Tibial nerve (tissue), 4 donors: ENCODE measurements at regions not wholly inside any gene's neighbourhood (a gene's known extent, or its start where the extent isn't known, plus 50 kb on each side); places are given as distances from the start of the nearest gene placed in this dataset.
"Not testable (repeated sequence)": the region's sequence is repeated elsewhere in the genome, so short reads cannot be mapped to it uniquely, and the experiment has no call there.

ENCODE experiments used
- DNase-seq, 2 donors: peaks; one replicate each; pipeline ENCODE4 v3.0.0-alpha.2; 2019; ENCODE audit warnings: low spot score in 2 of 2
- H3K27ac ChIP-seq, 4 donors: fragments of 200-600 bp; sonication (generic) in 3 of 4; one replicate each; pipeline ENCODE4 v1.5.1; 2017 to 2019; ENCODE audit warnings: mild to moderate bottlenecking in 1 of 4
- H3K27me3 ChIP-seq, 2 donors: fragments of 200-600 bp; sonication (generic) in 1 of 2; one replicate each; pipeline versions ENCODE4 v1.5.1 to v1.6.0; 2017 to 2019
- H3K36me3 ChIP-seq, 3 donors: fragments of 200-600 bp; sonication (generic); one replicate each; pipeline ENCODE4 v1.5.1; 2018 to 2019
- H3K4me1 ChIP-seq, 4 donors: fragments of 200-600 bp; sonication (generic) in 3 of 4; one replicate each; pipeline ENCODE4 v1.5.1; 2017 to 2019
- H3K4me3 ChIP-seq, 4 donors: fragments of 200-600 bp; sonication (generic) in 3 of 4; one replicate each; pipeline ENCODE4 v1.5.1; 2017 to 2019; ENCODE audit warnings: mild to moderate bottlenecking in 1 of 4, moderate library complexity in 1 of 4
- H3K9me3 ChIP-seq, 4 donors: fragments of 200-600 bp; sonication (generic) in 3 of 4; one replicate each; pipeline ENCODE4 v1.5.1; 2017 to 2019
- CTCF ChIP-seq, 5 experiments: fragments of 200-600 bp in 3 of 5; fragments of 450-650 bp in 2 of 5; sonication (generic) in 3 of 5; IDR thresholded peaks; one replicate each; pipeline ENCODE4 v1.5.1; 2016 to 2019; ENCODE audit warnings: antibody characterized with exemption in 5 of 5, mild to moderate bottlenecking in 3 of 5, moderate library complexity in 2 of 5
- EP300 ChIP-seq, 2 donors: sonication (generic); formaldehyde crosslinking; IDR thresholded peaks; one replicate each; pipeline ENCODE4 v1.6.1; 2017; ENCODE audit warnings: antibody characterized with exemption in 2 of 2, mild to moderate bottlenecking in 1 of 2
- POLR2A ChIP-seq, 2 donors: fragments of 450-650 bp; IDR thresholded peaks; one replicate each; pipeline ENCODE4 v1.6.1; 2017; ENCODE audit warnings: antibody characterized with exemption in 2 of 2, mild to moderate bottlenecking in 2 of 2, moderate library complexity in 2 of 2
- WGBS, 2 donors: methylation state at CpG; one replicate each; pipeline ENCODE4 v1.1.5; 2018; 5-methylcytosine and 5-hydroxymethylcytosine counted together

GRCh38 chr12:58695263-58695662, 225.0 kb downstream of the LRIG3 start:
- Histone ChIP-seq H3K27me3 (no peaks in the 10 kb centered on the region), H3K9me3 (peaks cover 0 to 19% (median 1%) of the 10 kb centered on the region in 4 donors), H3K36me3 (no peaks in the 10 kb centered on the region), H3K4me1 (no peaks in the 10 kb centered on the region), H3K27ac (no peak overlapping the region), H3K4me3 (no peak overlapping the region)
- WGBS, 2 donors = 83 to 87% methylated on average over 11 of the region's 11 CpGs
- DNase-seq = no peak
- TF ChIP-seq CTCF (IDR thresholded peaks at IDR 0.05) (no peak), POLR2A (IDR thresholded peaks at IDR 0.05) (no peak), EP300 (IDR thresholded peaks at IDR 0.05) (no peak)

- Histone ChIP-seq H3K36me3 (no peaks in the 10 kb centered on the region), H3K27ac (no peak overlapping the region), H3K9me3 (peaks cover 0 to 14% (median 0%) of the 10 kb centered on the region in 4 donors), H3K4me1 (no peaks in the 10 kb centered on the region), H3K4me3 (no peak overlapping the region), H3K27me3 (no peaks in the 10 kb centered on the region)
- DNase-seq = no peak
- no peak for TF ChIP-seq CTCF (IDR thresholded peaks at IDR 0.05)
- no peak for TF ChIP-seq EP300 (IDR thresholded peaks at IDR 0.05)
- TF ChIP-seq POLR2A (IDR thresholded peaks at IDR 0.05) = no peak
- WGBS, 2 donors = 74 to 77% methylated on average over 8 of the region's 8 CpGs
These were observed 218.8 kb downstream of the LRIG3 start for GRCh38 chr12:58701536-58701935.

- no peaks in the 10 kb centered on the region for H3K4me1 ChIP-seq
- no peak for DNase-seq
- no peak overlapping the region for H3K27ac ChIP-seq
- 58 to 64% methylated on average over 3 of the region's 3 CpGs for WGBS, 2 donors
- no peak for TF ChIP-seq POLR2A (IDR thresholded peaks at IDR 0.05)
- H3K9me3 ChIP-seq = peaks cover 0 to 12% (median 0%) of the 10 kb centered on the region in 4 donors
- no peak overlapping the region for H3K4me3 ChIP-seq
- no peaks in the 10 kb centered on the region for H3K36me3 ChIP-seq
- H3K27me3 ChIP-seq = no peaks in the 10 kb centered on the region
These were observed 216.4 kb downstream of the LRIG3 start for GRCh38 chr12:58703866-58704265.

GRCh38 chr12:58704770-58705169, 215.5 kb downstream of the LRIG3 start:
- H3K27me3 ChIP-seq, H3K36me3 ChIP-seq, H3K4me1 ChIP-seq, DNase-seq, H3K4me3 ChIP-seq, H3K27ac ChIP-seq: not testable (repeated sequence)
- H3K9me3 ChIP-seq = peaks cover 0 to 16% (median 0%) of the 10 kb centered on the region in 4 donors

GRCh38 chr12:58710901-58711300, 209.4 kb downstream of the LRIG3 start:
- H3K27me3 ChIP-seq = no peaks in the 10 kb centered on the region
- H3K9me3 ChIP-seq = peaks cover 0 to 23% (median 0%) of the 10 kb centered on the region in 4 donors
- no peaks in the 10 kb centered on the region for H3K36me3 ChIP-seq
- no peak overlapping the region for H3K4me3 ChIP-seq
- no peak for DNase-seq
- no peak for TF ChIP-seq CTCF (IDR thresholded peaks at IDR 0.05)
- no peak for TF ChIP-seq EP300 (IDR thresholded peaks at IDR 0.05)
- TF ChIP-seq POLR2A (IDR thresholded peaks at IDR 0.05) = no peak
- H3K4me1 ChIP-seq = no peaks in the 10 kb centered on the region
- no peak overlapping the region for H3K27ac ChIP-seq

GRCh38 chr12:58711974-58712373, 208.3 kb downstream of the LRIG3 start:
- no peak for DNase-seq
- Histone ChIP-seq H3K27me3 (no peaks in the 10 kb centered on the region), H3K4me1 (no peaks in the 10 kb centered on the region), H3K36me3 (no peaks in the 10 kb centered on the region), H3K27ac (no peak overlapping the region), H3K4me3 (no peak overlapping the region), H3K9me3 (peaks cover 0 to 19% (median 0%) of the 10 kb centered on the region in 4 donors)
- 63% methylated on average over 4 of the region's 4 CpGs for WGBS, 2 donors
- TF ChIP-seq CTCF (IDR thresholded peaks at IDR 0.05) = no peak
- no peak for TF ChIP-seq EP300 (IDR thresholded peaks at IDR 0.05)
- no peak for TF ChIP-seq POLR2A (IDR thresholded peaks at IDR 0.05)
